ENCODE measurements at regions not wholly inside any gene's neighbourhood (a gene's known extent, or its start where the extent isn't known, plus 50 kb on each side); places are given as distances from the start of the nearest gene placed in this dataset.

DNA sequence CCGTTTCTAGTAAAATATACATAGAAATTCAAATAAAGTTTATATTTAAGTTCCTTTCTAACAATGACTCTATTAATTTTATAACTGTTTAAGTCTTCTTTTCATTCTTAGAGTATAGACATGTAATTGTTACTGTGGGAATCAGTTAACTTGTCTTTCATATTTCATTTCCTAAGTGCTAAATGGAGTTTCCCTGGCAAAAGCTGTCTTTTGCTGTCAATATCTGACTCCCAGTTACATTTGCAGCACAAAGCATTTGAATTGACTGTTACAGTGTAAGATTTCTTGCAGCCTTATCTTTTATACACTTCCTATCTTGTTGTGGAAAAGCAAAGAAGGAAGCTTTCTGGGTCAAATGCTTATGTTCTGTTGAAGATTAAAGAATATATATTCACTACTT, 1026.3 kb downstream of the CDH9 start:
- H3K9ac ChIP-seq: no peak overlapping the region
- H3K4me3 ChIP-seq (IDR thresholded peaks at IDR 0.05; ENCODE audit: insufficient read depth, low read depth, low read length): no peak overlapping the region
- no peaks in the 10 kb centered on the region for H4K20me1 ChIP-seq (ENCODE audit: insufficient read depth)
- H3K79me2 ChIP-seq (ENCODE audit: insufficient read depth, low read depth): no peaks in the 10 kb centered on the region
- H3K36me3 ChIP-seq (ENCODE audit: insufficient read depth): no peaks in the 10 kb centered on the region
- no peaks in the 10 kb centered on the region for H3K27me3 ChIP-seq (ENCODE audit: insufficient read depth, low read depth)
- H2AFZ ChIP-seq (ENCODE audit: low read depth): no peak overlapping the region
- no peak overlapping the region for H3K4me2 ChIP-seq
- H3K4me1 ChIP-seq (ENCODE audit: low read depth, poor library complexity, severe bottlenecking): no peaks in the 10 kb centered on the region
- no peak overlapping the region for H3K27ac ChIP-seq
- TF ChIP-seq, protein P1, sequence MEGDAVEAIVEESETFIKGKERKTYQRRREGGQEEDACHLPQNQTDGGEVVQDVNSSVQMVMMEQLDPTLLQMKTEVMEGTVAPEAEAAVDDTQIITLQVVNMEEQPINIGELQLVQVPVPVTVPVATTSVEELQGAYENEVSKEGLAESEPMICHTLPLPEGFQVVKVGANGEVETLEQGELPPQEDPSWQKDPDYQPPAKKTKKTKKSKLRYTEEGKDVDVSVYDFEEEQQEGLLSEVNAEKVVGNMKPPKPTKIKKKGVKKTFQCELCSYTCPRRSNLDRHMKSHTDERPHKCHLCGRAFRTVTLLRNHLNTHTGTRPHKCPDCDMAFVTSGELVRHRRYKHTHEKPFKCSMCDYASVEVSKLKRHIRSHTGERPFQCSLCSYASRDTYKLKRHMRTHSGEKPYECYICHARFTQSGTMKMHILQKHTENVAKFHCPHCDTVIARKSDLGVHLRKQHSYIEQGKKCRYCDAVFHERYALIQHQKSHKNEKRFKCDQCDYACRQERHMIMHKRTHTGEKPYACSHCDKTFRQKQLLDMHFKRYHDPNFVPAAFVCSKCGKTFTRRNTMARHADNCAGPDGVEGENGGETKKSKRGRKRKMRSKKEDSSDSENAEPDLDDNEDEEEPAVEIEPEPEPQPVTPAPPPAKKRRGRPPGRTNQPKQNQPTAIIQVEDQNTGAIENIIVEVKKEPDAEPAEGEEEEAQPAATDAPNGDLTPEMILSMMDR (conservative IDR thresholded peaks at IDR 0.05; ENCODE audit: low read depth, low read length): no peak

DNA sequence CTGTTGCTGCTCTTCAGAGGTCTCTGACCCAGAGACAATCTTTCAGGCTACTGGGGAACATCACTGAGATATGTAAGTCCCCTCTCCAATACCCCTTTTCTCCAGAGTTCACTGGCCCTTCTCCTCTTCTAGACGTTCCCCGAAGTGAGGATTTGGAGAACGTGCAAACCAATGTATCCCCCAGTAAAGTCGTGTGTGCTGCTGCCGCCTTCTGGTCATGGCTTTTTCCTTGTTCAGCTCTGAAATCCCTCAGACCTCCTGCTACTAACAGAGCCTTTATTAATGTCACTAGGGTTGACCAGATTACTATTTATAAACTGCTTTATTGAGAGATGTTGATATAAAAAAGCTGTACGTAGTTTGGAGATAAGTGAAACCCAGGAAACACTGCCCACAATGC, 1028.6 kb downstream of the CDH9 start:
- TF ChIP-seq, protein P1 (conservative IDR thresholded peaks at IDR 0.05; ENCODE audit: low read depth, low read length): no peak
- no peak overlapping the region for H3K9ac ChIP-seq
- H3K27me3 ChIP-seq (ENCODE audit: insufficient read depth, low read depth): no peaks in the 10 kb centered on the region
- no peak overlapping the region for H3K4me2 ChIP-seq
- H3K27ac ChIP-seq: no peak overlapping the region
- no peaks in the 10 kb centered on the region for H4K20me1 ChIP-seq (ENCODE audit: insufficient read depth)
- no peaks in the 10 kb centered on the region for H3K36me3 ChIP-seq (ENCODE audit: insufficient read depth)
- H3K4me3 ChIP-seq (IDR thresholded peaks at IDR 0.05; ENCODE audit: insufficient read depth, low read depth, low read length): no peak overlapping the region
- H3K79me2 ChIP-seq (ENCODE audit: insufficient read depth, low read depth): no peaks in the 10 kb centered on the region
- H3K4me1 ChIP-seq (ENCODE audit: low read depth, poor library complexity, severe bottlenecking): no peaks in the 10 kb centered on the region
- no peak overlapping the region for H2AFZ ChIP-seq (ENCODE audit: low read depth)

DNA sequence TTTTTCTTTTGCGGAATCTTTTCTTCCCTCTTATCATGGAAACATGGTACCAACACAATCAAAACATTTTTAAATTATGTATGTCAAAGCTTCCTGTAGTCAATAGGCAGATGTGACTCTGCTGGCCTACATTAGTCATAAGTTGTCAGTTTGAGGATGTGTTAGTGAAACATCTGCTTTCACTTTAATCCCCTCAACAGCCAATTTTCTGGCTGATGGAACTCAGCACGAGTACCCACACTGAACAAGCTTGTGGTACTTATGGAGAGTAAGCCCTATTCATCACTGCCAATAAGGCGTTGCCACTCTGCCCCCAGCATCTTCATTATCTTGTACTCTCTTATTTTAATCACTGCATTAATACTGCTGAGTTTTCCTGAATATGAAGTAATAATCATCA, 1034.4 kb downstream of the CDH9 start:
- H3K4me2 ChIP-seq: no peak overlapping the region
- no peaks in the 10 kb centered on the region for H3K36me3 ChIP-seq (ENCODE audit: insufficient read depth)
- H3K27me3 ChIP-seq (ENCODE audit: insufficient read depth, low read depth): no peaks in the 10 kb centered on the region
- no peaks in the 10 kb centered on the region for H4K20me1 ChIP-seq (ENCODE audit: insufficient read depth)
- H2AFZ ChIP-seq (ENCODE audit: low read depth): no peak overlapping the region
- no peaks in the 10 kb centered on the region for H3K4me1 ChIP-seq (ENCODE audit: low read depth, poor library complexity, severe bottlenecking)
- no peak overlapping the region for H3K9ac ChIP-seq
- no peak overlapping the region for H3K4me3 ChIP-seq (IDR thresholded peaks at IDR 0.05; ENCODE audit: insufficient read depth, low read depth, low read length)
- no peaks in the 10 kb centered on the region for H3K79me2 ChIP-seq (ENCODE audit: insufficient read depth, low read depth)
- TF ChIP-seq, protein P1 (conservative IDR thresholded peaks at IDR 0.05; ENCODE audit: low read depth, low read length): no peak
- no peak overlapping the region for H3K27ac ChIP-seq

DNA sequence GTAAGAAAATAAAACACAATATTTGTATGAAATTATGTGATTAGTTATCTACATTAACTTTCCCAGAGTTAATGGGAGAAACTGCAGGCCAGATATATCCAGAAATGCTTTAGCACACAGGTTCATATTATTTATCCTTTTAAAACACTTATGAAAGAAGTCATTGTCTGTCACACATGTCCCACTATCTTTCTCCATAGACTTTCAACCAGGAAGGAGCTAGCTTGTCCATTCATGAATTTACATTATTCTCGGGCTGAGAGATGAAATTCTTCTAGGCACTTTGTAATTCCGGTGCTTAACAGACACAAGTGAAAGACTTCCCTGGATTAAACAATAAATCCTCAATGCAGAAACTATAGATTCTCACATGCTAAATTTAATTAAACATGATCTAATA, 1043.2 kb downstream of the CDH9 start:
- Histone ChIP-seq H3K4me3 (IDR thresholded peaks at IDR 0.05; ENCODE audit: insufficient read depth, low read depth, low read length) (no peak overlapping the region), H3K79me2 (ENCODE audit: insufficient read depth, low read depth) (no peaks in the 10 kb centered on the region), H3K4me2 (no peak overlapping the region), H3K27ac (no peak overlapping the region), H2AFZ (ENCODE audit: low read depth) (no peak overlapping the region), H3K4me1 (ENCODE audit: low read depth, poor library complexity, severe bottlenecking) (no peaks in the 10 kb centered on the region), H3K9ac (no peak overlapping the region), H3K27me3 (ENCODE audit: insufficient read depth, low read depth) (no peaks in the 10 kb centered on the region), H4K20me1 (ENCODE audit: insufficient read depth) (no peaks in the 10 kb centered on the region), H3K36me3 (ENCODE audit: insufficient read depth) (no peaks in the 10 kb centered on the region)
- TF ChIP-seq, protein P1 (conservative IDR thresholded peaks at IDR 0.05; ENCODE audit: low read depth, low read length): no peak

DNA sequence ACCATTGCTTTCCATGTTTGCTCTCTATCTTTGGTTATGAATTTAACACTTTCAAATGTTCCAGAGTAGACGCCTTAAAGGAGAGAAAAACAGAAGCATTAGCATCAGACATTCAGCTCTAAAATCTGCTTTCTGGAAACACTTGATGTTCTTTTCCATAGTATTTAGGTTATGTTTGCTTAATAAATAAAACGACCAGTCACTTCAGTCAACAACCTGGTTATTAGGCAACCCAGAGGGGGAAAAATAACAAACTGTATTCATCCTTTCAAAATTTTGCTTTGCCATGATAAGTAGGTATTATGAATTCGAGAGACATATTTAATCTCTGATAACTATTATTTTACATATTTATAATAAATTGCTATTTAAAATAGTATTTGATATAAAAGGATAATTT, 1044.7 kb downstream of the CDH9 start:
- no peak overlapping the region for H3K27ac ChIP-seq
- H3K4me2 ChIP-seq: no peak overlapping the region
- H4K20me1 ChIP-seq (ENCODE audit: insufficient read depth): no peaks in the 10 kb centered on the region
- TF ChIP-seq, protein P1 (conservative IDR thresholded peaks at IDR 0.05; ENCODE audit: low read depth, low read length): no peak
- no peaks in the 10 kb centered on the region for H3K79me2 ChIP-seq (ENCODE audit: insufficient read depth, low read depth)
- no peaks in the 10 kb centered on the region for H3K36me3 ChIP-seq (ENCODE audit: insufficient read depth)
- no peaks in the 10 kb centered on the region for H3K27me3 ChIP-seq (ENCODE audit: insufficient read depth, low read depth)
- H3K9ac ChIP-seq: no peak overlapping the region
- no peak overlapping the region for H2AFZ ChIP-seq (ENCODE audit: low read depth)
- no peaks in the 10 kb centered on the region for H3K4me1 ChIP-seq (ENCODE audit: low read depth, poor library complexity, severe bottlenecking)
- no peak overlapping the region for H3K4me3 ChIP-seq (IDR thresholded peaks at IDR 0.05; ENCODE audit: insufficient read depth, low read depth, low read length)
